GM21786 (cell line): ENCODE measurements at regions not wholly inside any gene's neighbourhood (a gene's known extent, or its start where the extent isn't known, plus 50 kb on each side); places are given as distances from the start of the nearest gene placed in this dataset.

Experiments used
- ATAC-seq: cut with Tn5 transposase; IDR thresholded peaks from one replicate; pipeline ENCODE4 v1.9.1; 2021; ENCODE audit not compliant: unreplicated experiment

GRCh38 chr13:76527041-76527440 is 359.2 kb downstream of the KCTD12 start:
- no peak for ATAC-seq

- peak; percentile 88 for ATAC-seq
Observed at GRCh38 chr13:76523740-76524340, 362.4 kb downstream of the KCTD12 start.

- no peak for ATAC-seq
Observed at GRCh38 chr13:76522083-76522755, 364.0 kb downstream of the KCTD12 start.

GRCh38 chr13:76519685-76520084 is 366.5 kb downstream of the KCTD12 start:
- ATAC-seq: no peak

GRCh38 chr13:76516586-76516985 is 369.6 kb downstream of the KCTD12 start:
- ATAC-seq: no peak

- ATAC-seq: no peak
Observed at GRCh38 chr13:76516013-76516412, 370.2 kb downstream of the KCTD12 start.

GRCh38 chr13:76512721-76513145 is 373.5 kb downstream of the KCTD12 start:
- no peak for ATAC-seq

GRCh38 chr13:76505437-76505836 is 380.8 kb downstream of the KCTD12 start:
- ATAC-seq: no peak

GRCh38 chr13:76503766-76504165 is 382.4 kb downstream of the KCTD12 start:
- ATAC-seq: no peak

GRCh38 chr13:76503291-76503690 is 382.9 kb downstream of the KCTD12 start:
- ATAC-seq: no peak

- ATAC-seq: no peak
Observed at GRCh38 chr13:76500894-76501293, 385.3 kb downstream of the KCTD12 start.

- ATAC-seq: no peak
Observed at GRCh38 chr13:76499891-76500290, 386.3 kb downstream of the KCTD12 start.

GRCh38 chr13:76489274-76489673 is 396.9 kb downstream of the KCTD12 start:
- ATAC-seq: no peak

GRCh38 chr13:76481738-76482137 is 404.5 kb downstream of the KCTD12 start:
- no peak for ATAC-seq

GRCh38 chr13:76474966-76475365 is 411.2 kb downstream of the KCTD12 start:
- ATAC-seq: no peak

- no peak for ATAC-seq
Observed at GRCh38 chr13:76474356-76474755, 411.8 kb downstream of the KCTD12 start.

- ATAC-seq: peak; percentile 99
Observed at GRCh38 chr13:76473552-76474134, 412.6 kb downstream of the KCTD12 start.

- no peak for ATAC-seq
Observed at GRCh38 chr13:76472916-76473315, 413.3 kb downstream of the KCTD12 start.

- ATAC-seq: no peak
Observed at GRCh38 chr13:76471486-76471885, 414.7 kb downstream of the KCTD12 start.

GRCh38 chr13:76470991-76471390 is 415.2 kb downstream of the KCTD12 start:
- no peak for ATAC-seq

- ATAC-seq: no peak
Observed at GRCh38 chr13:76466043-76466442, 420.2 kb downstream of the KCTD12 start.

GRCh38 chr13:76463314-76463713 is 422.9 kb downstream of the KCTD12 start:
- no peak for ATAC-seq
